ENCODE measurements at regions not wholly inside any gene's neighbourhood (a gene's known extent, or its start where the extent isn't known, plus 50 kb on each side); places are given as distances from the start of the nearest gene placed in this dataset.

DNA sequence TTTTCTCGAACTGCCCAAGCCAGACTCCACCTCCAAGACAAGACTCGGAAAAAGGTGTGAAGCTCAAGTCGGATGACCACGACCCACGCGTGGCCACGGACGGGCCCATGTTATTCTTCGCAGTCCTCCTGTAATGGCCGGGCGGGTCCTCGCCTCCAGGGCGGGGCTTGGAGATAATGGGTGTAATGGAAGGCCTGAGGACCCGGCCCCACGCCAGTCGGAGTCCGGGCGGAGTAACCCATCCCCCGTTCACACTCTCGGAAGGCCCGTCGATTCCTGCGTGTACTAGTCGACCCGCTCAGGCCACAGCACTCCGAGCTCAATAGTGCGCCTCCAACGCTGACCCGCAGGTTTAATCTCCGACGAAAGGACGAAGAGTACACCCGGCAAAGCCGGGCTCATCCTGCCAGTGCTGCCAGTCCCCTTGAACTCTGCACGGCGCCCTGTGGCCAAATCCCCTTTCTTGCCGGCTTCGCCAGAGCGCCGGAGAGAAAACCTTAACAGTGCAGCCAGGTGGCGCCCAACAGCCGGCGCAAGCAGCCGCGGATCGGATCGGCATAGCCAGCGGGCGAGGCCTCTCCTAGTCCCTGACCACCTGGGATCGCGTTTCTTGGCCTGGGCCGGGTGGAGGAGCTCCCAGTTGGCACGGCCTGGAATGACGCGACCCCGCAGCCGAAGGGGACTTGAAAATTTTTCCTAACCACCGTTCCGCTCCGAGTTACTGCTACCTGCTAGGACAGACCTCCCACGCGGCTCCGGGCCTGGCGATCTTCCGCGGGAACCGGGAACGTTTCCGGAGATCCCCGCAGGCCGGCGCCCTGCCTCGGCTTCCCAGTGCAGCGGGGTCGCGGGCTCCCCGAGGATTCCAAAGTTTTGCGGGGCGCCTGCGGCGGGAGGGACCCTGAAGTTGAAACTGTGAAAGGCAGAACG is 762.0 kb downstream of the KCNJ18 start (continued):
- TF ChIP-seq ZBTB33 (IDR thresholded peaks at IDR 0.05; ENCODE audit: extremely low read depth, insufficient replicate concordance, low read length) (no peak), YY1 (IDR thresholded peaks at IDR 0.05; ENCODE audit: extremely low read depth, insufficient replicate concordance, low read depth, low read length) (no peak), EGR1 (IDR thresholded peaks at IDR 0.05; ENCODE audit: low read depth) (no peak), JUND (IDR thresholded peaks at IDR 0.05) (no peak), TCF7L2 (IDR thresholded peaks at IDR 0.05; ENCODE audit: borderline replicate concordance, extremely low read depth, insufficient read depth, insufficient read length) (no peak)
- TF ChIP-seq, protein P1, sequence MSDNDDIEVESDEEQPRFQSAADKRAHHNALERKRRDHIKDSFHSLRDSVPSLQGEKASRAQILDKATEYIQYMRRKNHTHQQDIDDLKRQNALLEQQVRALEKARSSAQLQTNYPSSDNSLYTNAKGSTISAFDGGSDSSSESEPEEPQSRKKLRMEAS (IDR thresholded peaks at IDR 0.05) = no peak

GRCh38 chr17:22459331-22459952 is 767.1 kb downstream of the KCNJ18 start:
- DNase-seq (ENCODE audit: low read depth, low spot score) = no peak
- RAD21 ChIA-PET (ENCODE audit: low non-redundant PET in 1 of 2, low total read pairs in 2 of 2, uncharacterized antibody in 2 of 2, unreplicated experiment in 2 of 2) = no interaction called here
- no peak for ATAC-seq
- no peak overlapping the region for H3K4me2 ChIP-seq (ENCODE audit: low read length)
- H4K20me1 ChIP-seq (ENCODE audit: insufficient read depth) = no peaks in the 10 kb centered on the region
- TF ChIP-seq, protein P1 (IDR thresholded peaks at IDR 0.05) = no peak
- TF ChIP-seq SP1 (IDR thresholded peaks at IDR 0.05; ENCODE audit: low read depth) = no peak
- no peak for TF ChIP-seq EGR1 (IDR thresholded peaks at IDR 0.05; ENCODE audit: low read depth)
- no peak for TF ChIP-seq JUND (IDR thresholded peaks at IDR 0.05)
- no peak for TF ChIP-seq POLR2A (IDR thresholded peaks at IDR 0.05; ENCODE audit: borderline replicate concordance, extremely low read depth, insufficient read depth, insufficient read length)
- no peak for TF ChIP-seq RAD21 (IDR thresholded peaks at IDR 0.05; ENCODE audit: low read depth)
- TF ChIP-seq, protein P2, sequence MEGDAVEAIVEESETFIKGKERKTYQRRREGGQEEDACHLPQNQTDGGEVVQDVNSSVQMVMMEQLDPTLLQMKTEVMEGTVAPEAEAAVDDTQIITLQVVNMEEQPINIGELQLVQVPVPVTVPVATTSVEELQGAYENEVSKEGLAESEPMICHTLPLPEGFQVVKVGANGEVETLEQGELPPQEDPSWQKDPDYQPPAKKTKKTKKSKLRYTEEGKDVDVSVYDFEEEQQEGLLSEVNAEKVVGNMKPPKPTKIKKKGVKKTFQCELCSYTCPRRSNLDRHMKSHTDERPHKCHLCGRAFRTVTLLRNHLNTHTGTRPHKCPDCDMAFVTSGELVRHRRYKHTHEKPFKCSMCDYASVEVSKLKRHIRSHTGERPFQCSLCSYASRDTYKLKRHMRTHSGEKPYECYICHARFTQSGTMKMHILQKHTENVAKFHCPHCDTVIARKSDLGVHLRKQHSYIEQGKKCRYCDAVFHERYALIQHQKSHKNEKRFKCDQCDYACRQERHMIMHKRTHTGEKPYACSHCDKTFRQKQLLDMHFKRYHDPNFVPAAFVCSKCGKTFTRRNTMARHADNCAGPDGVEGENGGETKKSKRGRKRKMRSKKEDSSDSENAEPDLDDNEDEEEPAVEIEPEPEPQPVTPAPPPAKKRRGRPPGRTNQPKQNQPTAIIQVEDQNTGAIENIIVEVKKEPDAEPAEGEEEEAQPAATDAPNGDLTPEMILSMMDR (IDR thresholded peaks at IDR 0.05 in 2 of 3, conservative IDR thresholded peaks at IDR 0.05 in 1 of 3; ENCODE audit: borderline replicate concordance in 1 of 3, insufficient read depth in 1 of 3, low read depth in 2 of 3, low read length in 2 of 3) = no peak
- TF ChIP-seq EZH2phosphoT487 (IDR thresholded peaks at IDR 0.05; ENCODE audit: borderline replicate concordance) = no peak
- no peak for TF ChIP-seq TCF7L2 (IDR thresholded peaks at IDR 0.05; ENCODE audit: borderline replicate concordance, extremely low read depth, insufficient read depth, insufficient read length)
- TF ChIP-seq SIN3A (IDR thresholded peaks at IDR 0.05; ENCODE audit: low read depth) = no peak
- TF ChIP-seq, protein P3, sequence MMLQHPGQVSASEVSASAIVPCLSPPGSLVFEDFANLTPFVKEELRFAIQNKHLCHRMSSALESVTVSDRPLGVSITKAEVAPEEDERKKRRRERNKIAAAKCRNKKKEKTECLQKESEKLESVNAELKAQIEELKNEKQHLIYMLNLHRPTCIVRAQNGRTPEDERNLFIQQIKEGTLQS (IDR thresholded peaks at IDR 0.05) = no peak
- TF ChIP-seq ZFX (IDR thresholded peaks at IDR 0.05) = no peak
- TF ChIP-seq FOSL1 (IDR thresholded peaks at IDR 0.05; ENCODE audit: low read depth) = no peak
- no peak for TF ChIP-seq EZH2 (IDR thresholded peaks at IDR 0.05)
- no peak overlapping the region for H3K27ac ChIP-seq (ENCODE audit: low read depth, low read length)
- no peak overlapping the region for H3K9ac ChIP-seq (ENCODE audit: low read length)
- H3K9me2 ChIP-seq (ENCODE audit: insufficient read depth) = no peaks in the 10 kb centered on the region
- H3K4me1 ChIP-seq (ENCODE audit: control insufficient read depth in 1 of 2, insufficient read depth in 2 of 2, low read length in 2 of 2) = no peaks in the 10 kb centered on the region
- H3K9me3 ChIP-seq (ENCODE audit: control insufficient read depth in 1 of 2, insufficient read depth in 1 of 2, low read depth in 1 of 2, low read length in 2 of 2) = peaks cover 0 to 16% of the 10 kb centered on the region in 2 experiments; a peak in 2 of 4 replicates
- H3K27me3 ChIP-seq (ENCODE audit: insufficient read depth, low read length) = no peaks in the 10 kb centered on the region
- H2AFZ ChIP-seq (ENCODE audit: low read depth, low read length, poor library complexity, severe bottlenecking) = no peak overlapping the region
- H3K79me2 ChIP-seq (ENCODE audit: insufficient read depth, low read length) = no peaks in the 10 kb centered on the region
- H3K4me3 ChIP-seq (replicated peaks in 1 of 2; ENCODE audit: low read depth in 1 of 2, low read length in 2 of 2) = no peak overlapping the region
- CTCF ChIA-PET = no interaction called here
- BruUV-seq (replicated peaks) = no TSS peak
- no peaks in the 10 kb centered on the region for H3K36me3 ChIP-seq (ENCODE audit: control insufficient read depth in 1 of 2, insufficient read depth in 2 of 2, low read length in 2 of 2)
- intact Hi-C loops (cut with micrococcal nuclease) = no loop called here
- POLR2A ChIA-PET = no interaction called here

All from HCT116 (cell line).